Neural cell (in vitro differentiated cells): ENCODE measurements at regions not wholly inside any gene's neighbourhood (a gene's known extent, or its start where the extent isn't known, plus 50 kb on each side); places are given as distances from the start of the nearest gene placed in this dataset.

ENCODE experiments used
- H2AFZ ChIP-seq: fragments of 200-600, 300-800 bp; sonication (generic), shearing (Covaris generic); 2 replicates; pipeline ENCODE4 v1.6.0; 2014; ENCODE audit warnings: low read depth, mild to moderate bottlenecking, antibody characterized with exemption, low read length, moderate library complexity
- H3F3A ChIP-seq: fragments of 200-600 bp; shearing (Covaris generic); 2 replicates; pipeline ENCODE4 v1.6.1; 2016; ENCODE audit warnings: mild to moderate bottlenecking, moderate library complexity, mixed read lengths, antibody characterized with exemption, low read length; ENCODE audit not compliant: insufficient read depth, poor library complexity, severe bottlenecking
- H3K27ac ChIP-seq: fragments of 200-600, 300-800 bp; sonication (generic), shearing (Covaris generic); 2 replicates; pipeline ENCODE4 v1.5.1; 2014; ENCODE audit warnings: mild to moderate bottlenecking, low read length, moderate library complexity
- H3K27me3 ChIP-seq: fragments of 300-800, 200-600 bp; sonication (generic), shearing (Covaris generic); 2 replicates; pipeline ENCODE4 v1.6.0; 2014; ENCODE audit warnings: mild to moderate bottlenecking, low read depth, low read length, moderate library complexity; ENCODE audit not compliant: insufficient read depth
- H3K36me3 ChIP-seq: fragments of 300-800, 200-600 bp; sonication (generic), shearing (Covaris generic); 2 replicates; pipeline ENCODE4 v1.5.1; 2014; ENCODE audit warnings: mild to moderate bottlenecking, antibody characterized with exemption, low read length, moderate library complexity; ENCODE audit not compliant: insufficient read depth
- H3K4me2 ChIP-seq: fragments of 300-800, 200-600 bp; sonication (generic), shearing (Covaris generic); 2 replicates; pipeline ENCODE4 v1.6.0; 2014; ENCODE audit warnings: mild to moderate bottlenecking, low read length
- H3K4me3 ChIP-seq: fragments of 300-800, 200-600 bp; sonication (generic), shearing (Covaris generic); 2 replicates; pipeline ENCODE4 v1.5.1; 2014; ENCODE audit warnings: mild to moderate bottlenecking, low read length, moderate library complexity
- H3K79me2 ChIP-seq: fragments of 200-600 bp; shearing (Covaris generic); replicated peaks from 2 replicates; pipeline ENCODE4 v1.6.0; 2014; ENCODE audit warnings: mild to moderate bottlenecking, low read length, moderate library complexity; ENCODE audit not compliant: insufficient read depth
- H3K9ac ChIP-seq: fragments of 300-800, 200-600 bp; sonication (generic), shearing (Covaris generic); 2 replicates; pipeline ENCODE4 v1.6.1; 2016; ENCODE audit warnings: mild to moderate bottlenecking, low read length, mixed read lengths
- H3K9me2 ChIP-seq: fragments of 200-600 bp; shearing (Covaris generic); 2 replicates; pipeline ENCODE4 v1.6.1; 2016; ENCODE audit warnings: mild to moderate bottlenecking, low read length, mixed read lengths; ENCODE audit not compliant: insufficient read depth
- H3K9me3 ChIP-seq: fragments of 200-600, 300-800 bp; sonication (generic), shearing (Covaris generic); 2 replicates; pipeline ENCODE4 v1.6.1; 2016; ENCODE audit warnings: mild to moderate bottlenecking, mixed run types, low read length, moderate library complexity, mixed read lengths
- H4K20me1 ChIP-seq: fragments of 200-600 bp; shearing (Covaris generic); 2 replicates; pipeline ENCODE4 v1.6.1; 2016; ENCODE audit warnings: mild to moderate bottlenecking, mixed run types; ENCODE audit not compliant: insufficient read depth
- CTCF ChIP-seq: fragments of 450-650 bp; IDR thresholded peaks from 2 replicates; pipeline ENCODE4 v1.5.1; 2014; ENCODE audit warnings: antibody characterized with exemption, mild to moderate bottlenecking, moderate library complexity; ENCODE audit not compliant: poor library complexity, severe bottlenecking
- EP300 ChIP-seq: fragments of 450-650 bp; conservative IDR thresholded peaks from 2 replicates; pipeline ENCODE4 v1.6.1; 2014; ENCODE audit warnings: antibody characterized with exemption, mild to moderate bottlenecking, moderate library complexity; ENCODE audit not compliant: poor library complexity, severe bottlenecking
- EZH2 ChIP-seq: fragments of 200-600, 300-800 bp; shearing (Covaris generic), sonication (generic); IDR thresholded peaks from 2 replicates; pipeline ENCODE4 v1.6.1; 2014; ENCODE audit warnings: antibody characterized with exemption, low read length, borderline replicate concordance, mild to moderate bottlenecking; ENCODE audit not compliant: insufficient read depth, poor library complexity, severe bottlenecking
- MXI1 ChIP-seq: fragments of 450-650 bp; conservative IDR thresholded peaks from 2 replicates; pipeline ENCODE4 v1.6.1; 2014; ENCODE audit warnings: antibody characterized with exemption, mild to moderate bottlenecking; ENCODE audit not compliant: poor library complexity, severe bottlenecking
- POLR2AphosphoS5 ChIP-seq: IDR thresholded peaks from 2 replicates; pipeline ENCODE4 v1.6.1; 2012
- RAD21 ChIP-seq: fragments of 450-650 bp; conservative IDR thresholded peaks from 2 replicates; pipeline ENCODE4 v1.6.1; 2014; ENCODE audit warnings: antibody characterized with exemption, mild to moderate bottlenecking, moderate library complexity
- SMC3 ChIP-seq: fragments of 450-650 bp; conservative IDR thresholded peaks from 2 replicates; pipeline ENCODE4 v1.6.1; 2014; ENCODE audit warnings: antibody characterized with exemption, mild to moderate bottlenecking, moderate library complexity; ENCODE audit not compliant: poor library complexity
- TAF1 ChIP-seq: IDR thresholded peaks from 2 replicates; pipeline ENCODE4 v1.6.1; 2012; ENCODE audit warnings: low read depth

DNA sequence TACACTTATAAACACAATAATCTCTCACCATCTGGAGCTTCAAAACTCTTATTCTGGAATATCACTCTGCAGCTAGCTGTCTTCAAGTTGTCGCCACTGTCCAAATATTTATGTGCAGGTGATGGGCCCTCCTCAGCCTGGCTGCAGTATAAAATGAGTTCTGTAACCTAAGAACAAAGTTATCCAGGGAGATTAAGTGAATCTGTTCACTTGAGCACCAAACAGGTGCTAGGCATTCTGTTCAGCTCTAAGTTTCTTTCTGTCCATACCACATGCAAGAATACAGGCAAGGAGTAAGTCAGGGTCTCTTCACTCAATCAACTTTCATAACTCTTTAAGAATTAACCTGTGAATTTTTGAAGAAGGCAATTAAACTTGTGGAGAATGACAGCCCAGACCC lies 344.1 kb downstream of the PLK2 start:
- Histone ChIP-seq H3K27ac (no peak overlapping the region), H3K4me2 (no peak overlapping the region), H2AFZ (no peak overlapping the region), H4K20me1 (no peaks in the 10 kb centered on the region), H3K9ac (no peak overlapping the region), H3K4me3 (no peak overlapping the region), H3K79me2 (no peaks in the 10 kb centered on the region), H3K36me3 (no peaks in the 10 kb centered on the region), H3K9me2 (no peaks in the 10 kb centered on the region), H3K9me3 (no peaks in the 10 kb centered on the region), H3F3A (no peaks in the 10 kb centered on the region), H3K27me3 (no peaks in the 10 kb centered on the region)
- TF ChIP-seq EZH2 = no peak
- TF ChIP-seq CTCF = no peak
- TF ChIP-seq RAD21 = no peak
- TF ChIP-seq MXI1 = no peak
- no peak for TF ChIP-seq TAF1
- no peak for TF ChIP-seq SMC3

DNA sequence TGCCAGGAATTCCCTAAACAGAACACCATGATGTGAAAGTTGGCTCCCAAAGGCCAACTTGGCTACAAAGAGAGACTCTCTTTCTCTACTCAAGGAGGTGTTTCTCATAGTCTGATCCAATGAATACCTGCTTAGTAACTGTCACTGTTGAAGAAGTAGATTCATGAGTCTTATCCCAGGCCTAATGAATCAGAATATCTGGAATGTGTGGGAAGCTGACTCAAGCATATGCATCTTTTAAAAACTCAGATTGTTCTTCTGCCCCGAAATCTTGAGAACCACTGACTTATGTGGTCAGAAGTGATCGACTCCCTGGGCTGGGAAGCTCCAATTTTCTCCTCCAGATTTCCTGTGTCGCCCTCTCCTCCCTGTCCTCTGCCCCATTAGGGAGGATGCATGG lies 345.6 kb downstream of the PLK2 start:
- TF ChIP-seq TAF1 (no peak), SMC3 (no peak), RAD21 (no peak), EP300 (no peak), POLR2AphosphoS5 (no peak), EZH2 (no peak), CTCF (no peak)
- Histone ChIP-seq H3K4me3 (no peak overlapping the region), H4K20me1 (no peaks in the 10 kb centered on the region), H3K27me3 (no peaks in the 10 kb centered on the region), H3K36me3 (no peaks in the 10 kb centered on the region), H3K9me2 (no peaks in the 10 kb centered on the region), H3K9me3 (no peaks in the 10 kb centered on the region), H3K27ac (no peak overlapping the region), H3F3A (no peaks in the 10 kb centered on the region), H3K9ac (no peak overlapping the region), H3K79me2 (no peaks in the 10 kb centered on the region), H2AFZ (no peak overlapping the region), H3K4me2 (no peak overlapping the region)

DNA sequence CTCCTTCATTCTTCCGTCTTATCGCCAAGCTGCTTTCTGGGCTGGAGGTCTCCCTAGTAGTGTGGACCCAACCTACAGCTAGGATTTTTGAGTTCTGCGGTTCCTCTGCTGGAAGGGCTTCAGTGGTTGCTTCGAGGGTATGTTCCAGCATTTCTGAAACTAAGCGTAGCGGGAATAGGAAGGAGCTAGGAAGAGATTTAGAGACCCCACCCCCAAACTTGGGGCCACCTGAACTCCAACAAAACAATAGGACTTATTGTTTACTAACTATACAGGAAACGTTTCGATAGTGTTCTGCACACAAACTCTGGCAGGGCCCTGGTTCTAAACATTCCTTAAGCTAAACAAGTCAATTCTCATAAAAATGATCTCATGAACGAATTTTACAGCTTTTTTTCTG lies 346.7 kb downstream of the PLK2 start:
- no peaks in the 10 kb centered on the region for H3K79me2 ChIP-seq
- H3K36me3 ChIP-seq = no peaks in the 10 kb centered on the region
- no peak overlapping the region for H3K27ac ChIP-seq
- no peaks in the 10 kb centered on the region for H3F3A ChIP-seq
- no peak overlapping the region for H3K4me2 ChIP-seq
- TF ChIP-seq EP300 = no peak
- TF ChIP-seq SMC3 = no peak
- no peak for TF ChIP-seq EZH2
- TF ChIP-seq RAD21 = no peak
- no peak overlapping the region for H3K4me3 ChIP-seq
- H3K9me2 ChIP-seq = no peaks in the 10 kb centered on the region
- no peaks in the 10 kb centered on the region for H4K20me1 ChIP-seq
- H3K27me3 ChIP-seq = no peaks in the 10 kb centered on the region
- H3K9ac ChIP-seq = no peak overlapping the region
- no peak overlapping the region for H2AFZ ChIP-seq
- no peaks in the 10 kb centered on the region for H3K9me3 ChIP-seq
